ENCODE measurements at regions not wholly inside any gene's neighbourhood (a gene's known extent, or its start where the extent isn't known, plus 50 kb on each side); places are given as distances from the start of the nearest gene placed in this dataset.

- Mint-ChIP-seq H3K9me3 (peaks cover 0 to 34% (median 3%) of the 10 kb centered on the region in 9 donors), H3K4me3 (no peak overlapping the region), H3K4me1 (peaks cover 0 to 2% (median 0%) of the 10 kb centered on the region in 4 donors), H3K27me3 (no peaks in the 10 kb centered on the region), H3K36me3 (no peaks in the 10 kb centered on the region), H3K27ac (no peak overlapping the region)
- POLR2A ChIA-PET, result no interaction called here
- ATAC-seq, result no peak
- DNase-seq, result no peak
Measured at GRCh38 chr11:29318134-29318845, 698.5 kb downstream of the KCNA4 start.

GRCh38 chr11:29317694-29318093, 699.1 kb downstream of the KCNA4 start:
- Mint-ChIP-seq H3K4me1 (peaks cover 0 to 2% (median 0%) of the 10 kb centered on the region in 4 donors), H3K4me3 (no peak overlapping the region), H3K27me3 (no peaks in the 10 kb centered on the region), H3K9me3 (peaks cover 0 to 28% (median 3%) of the 10 kb centered on the region in 9 donors), H3K27ac (no peak overlapping the region), H3K36me3 (no peaks in the 10 kb centered on the region)
- no peak for DNase-seq
- ATAC-seq, result no peak
- POLR2A ChIA-PET, result no interaction called here

- no peak for ATAC-seq
- POLR2A ChIA-PET, result no interaction called here
- DNase-seq, result no peak
- H3K27ac Mint-ChIP-seq, result no peak overlapping the region
- peaks cover 0 to 18% (median 5%) of the 10 kb centered on the region in 9 donors for H3K9me3 Mint-ChIP-seq
- peaks cover 0 to 2% (median 0%) of the 10 kb centered on the region in 4 donors for H3K4me1 Mint-ChIP-seq
- H3K27me3 Mint-ChIP-seq, result no peaks in the 10 kb centered on the region
- no peaks in the 10 kb centered on the region for H3K36me3 Mint-ChIP-seq
- H3K4me3 Mint-ChIP-seq, result no peak overlapping the region
Measured at GRCh38 chr11:29315275-29315674, 701.6 kb downstream of the KCNA4 start.

- POLR2A ChIA-PET, result no interaction called here
- peaks cover 0 to 2% (median 0%) of the 10 kb centered on the region in 4 donors for H3K4me1 Mint-ChIP-seq
- no peak for ATAC-seq
Measured at GRCh38 chr11:29314211-29314610, 702.6 kb downstream of the KCNA4 start.

GRCh38 chr11:29312812-29313211, 704.0 kb downstream of the KCNA4 start:
- ATAC-seq, result no peak
- DNase-seq, result no peak
- no peak overlapping the region for H3K4me3 Mint-ChIP-seq
- POLR2A ChIA-PET, result no interaction called here
- H3K36me3 Mint-ChIP-seq, result no peaks in the 10 kb centered on the region
- peaks cover 0 to 12% (median 5%) of the 10 kb centered on the region in 9 donors for H3K9me3 Mint-ChIP-seq
- no peak overlapping the region for H3K27ac Mint-ChIP-seq
- no peaks in the 10 kb centered on the region for H3K27me3 Mint-ChIP-seq
- peaks cover 0 to 2% (median 0%) of the 10 kb centered on the region in 4 donors for H3K4me1 Mint-ChIP-seq

More at GRCh38 chr11:29314211-29314610, 702.6 kb downstream of the KCNA4 start:
- Mint-ChIP-seq H3K36me3 (no peaks in the 10 kb centered on the region), H3K4me3 (no peak overlapping the region), H3K27me3 (no peaks in the 10 kb centered on the region), H3K27ac (no peak overlapping the region), H3K9me3 (peaks cover 0 to 18% (median 8%) of the 10 kb centered on the region in 9 donors)
- no peak for DNase-seq

- no peaks in the 10 kb centered on the region for H3K27me3 Mint-ChIP-seq
- DNase-seq (no peak), ATAC-seq (no peak)
- H3K4me1 Mint-ChIP-seq, result peaks cover 0 to 2% (median 0%) of the 10 kb centered on the region in 4 donors
- H3K4me3 Mint-ChIP-seq, result no peak overlapping the region
- H3K9me3 Mint-ChIP-seq, result peaks cover 0 to 10% (median 5%) of the 10 kb centered on the region in 9 donors
- POLR2A ChIA-PET, result no interaction called here
- H3K36me3 Mint-ChIP-seq, result no peaks in the 10 kb centered on the region
- no peak overlapping the region for H3K27ac Mint-ChIP-seq
Measured at GRCh38 chr11:29310725-29311342, 706.0 kb downstream of the KCNA4 start.

GRCh38 chr11:29309992-29310391, 706.8 kb downstream of the KCNA4 start:
- Mint-ChIP-seq H3K9me3 (peaks cover 0 to 13% (median 5%) of the 10 kb centered on the region in 9 donors), H3K36me3 (no peaks in the 10 kb centered on the region), H3K27me3 (no peaks in the 10 kb centered on the region), H3K27ac (no peak overlapping the region), H3K4me3 (no peak overlapping the region), H3K4me1 (no peaks in the 10 kb centered on the region)
- ATAC-seq (no peak), DNase-seq (no peak)
- POLR2A ChIA-PET, result no interaction called here

GRCh38 chr11:29306527-29306926, 710.3 kb downstream of the KCNA4 start:
- ATAC-seq (no peak), DNase-seq (no peak)
- no peaks in the 10 kb centered on the region for H3K4me1 Mint-ChIP-seq
- H3K36me3 Mint-ChIP-seq, result no peaks in the 10 kb centered on the region
- no peak overlapping the region for H3K27ac Mint-ChIP-seq
- no peak overlapping the region for H3K4me3 Mint-ChIP-seq
- H3K27me3 Mint-ChIP-seq, result no peaks in the 10 kb centered on the region
- peaks cover 5 to 18% (median 8%) of the 10 kb centered on the region in 9 donors for H3K9me3 Mint-ChIP-seq
- POLR2A ChIA-PET, result no interaction called here

- POLR2A ChIA-PET, result no interaction called here
- H3K4me1 Mint-ChIP-seq, result no peaks in the 10 kb centered on the region
- no peaks in the 10 kb centered on the region for H3K27me3 Mint-ChIP-seq
- H3K4me3 Mint-ChIP-seq, result no peak overlapping the region
- ATAC-seq, result no peak
- peaks cover 5 to 20% (median 8%) of the 10 kb centered on the region in 9 donors for H3K9me3 Mint-ChIP-seq
- no peaks in the 10 kb centered on the region for H3K36me3 Mint-ChIP-seq
- no peak overlapping the region for H3K27ac Mint-ChIP-seq
- DNase-seq, result no peak
Measured at GRCh38 chr11:29305456-29306232, 711.2 kb downstream of the KCNA4 start.

GRCh38 chr11:29300420-29300819, 716.4 kb downstream of the KCNA4 start:
- H3K27me3 Mint-ChIP-seq, result no peaks in the 10 kb centered on the region
- POLR2A ChIA-PET, result no interaction called here
- DNase-seq (no peak), ATAC-seq (no peak)
- peaks cover 2 to 31% (median 6%) of the 10 kb centered on the region in 9 donors for H3K9me3 Mint-ChIP-seq
- H3K27ac Mint-ChIP-seq, result no peak overlapping the region
- no peaks in the 10 kb centered on the region for H3K4me1 Mint-ChIP-seq
- no peak overlapping the region for H3K4me3 Mint-ChIP-seq
- no peaks in the 10 kb centered on the region for H3K36me3 Mint-ChIP-seq

- Mint-ChIP-seq H3K27ac (no peak overlapping the region), H3K4me1 (no peaks in the 10 kb centered on the region), H3K4me3 (no peak overlapping the region), H3K9me3 (peaks cover 0 to 28% (median 4%) of the 10 kb centered on the region in 9 donors), H3K27me3 (no peaks in the 10 kb centered on the region), H3K36me3 (no peaks in the 10 kb centered on the region)
- POLR2A ChIA-PET, result no interaction called here
- ATAC-seq (no peak), DNase-seq (no peak)
Measured at GRCh38 chr11:29296680-29297079, 720.1 kb downstream of the KCNA4 start.

- H3K27me3 Mint-ChIP-seq, result no peaks in the 10 kb centered on the region
- no peaks in the 10 kb centered on the region for H3K4me1 Mint-ChIP-seq
- DNase-seq (no peak), ATAC-seq (no peak)
- H3K4me3 Mint-ChIP-seq, result no peak overlapping the region
- no peaks in the 10 kb centered on the region for H3K36me3 Mint-ChIP-seq
- no peak overlapping the region for H3K27ac Mint-ChIP-seq
- POLR2A ChIA-PET, result no interaction called here
- peaks cover 0 to 18% (median 8%) of the 10 kb centered on the region in 9 donors for H3K9me3 Mint-ChIP-seq
Measured at GRCh38 chr11:29293825-29294224, 723.0 kb downstream of the KCNA4 start.

- H3K27me3 Mint-ChIP-seq, result no peaks in the 10 kb centered on the region
- ATAC-seq, result no peak
- no peaks in the 10 kb centered on the region for H3K36me3 Mint-ChIP-seq
- DNase-seq, result no peak
- no peak overlapping the region for H3K4me3 Mint-ChIP-seq
- H3K27ac Mint-ChIP-seq, result no peak overlapping the region
- POLR2A ChIA-PET, result no interaction called here
- peaks cover 0 to 9% (median 6%) of the 10 kb centered on the region in 9 donors for H3K9me3 Mint-ChIP-seq
- no peaks in the 10 kb centered on the region for H3K4me1 Mint-ChIP-seq
Measured at GRCh38 chr11:29282088-29282487, 734.7 kb downstream of the KCNA4 start.
